ENCODE measurements at regions not wholly inside any gene's neighbourhood (a gene's known extent, or its start where the extent isn't known, plus 50 kb on each side); places are given as distances from the start of the nearest gene placed in this dataset.
"Not testable (repeated sequence)": the region's sequence is repeated elsewhere in the genome, so short reads cannot be mapped to it uniquely, and the experiment has no call there.

DNA sequence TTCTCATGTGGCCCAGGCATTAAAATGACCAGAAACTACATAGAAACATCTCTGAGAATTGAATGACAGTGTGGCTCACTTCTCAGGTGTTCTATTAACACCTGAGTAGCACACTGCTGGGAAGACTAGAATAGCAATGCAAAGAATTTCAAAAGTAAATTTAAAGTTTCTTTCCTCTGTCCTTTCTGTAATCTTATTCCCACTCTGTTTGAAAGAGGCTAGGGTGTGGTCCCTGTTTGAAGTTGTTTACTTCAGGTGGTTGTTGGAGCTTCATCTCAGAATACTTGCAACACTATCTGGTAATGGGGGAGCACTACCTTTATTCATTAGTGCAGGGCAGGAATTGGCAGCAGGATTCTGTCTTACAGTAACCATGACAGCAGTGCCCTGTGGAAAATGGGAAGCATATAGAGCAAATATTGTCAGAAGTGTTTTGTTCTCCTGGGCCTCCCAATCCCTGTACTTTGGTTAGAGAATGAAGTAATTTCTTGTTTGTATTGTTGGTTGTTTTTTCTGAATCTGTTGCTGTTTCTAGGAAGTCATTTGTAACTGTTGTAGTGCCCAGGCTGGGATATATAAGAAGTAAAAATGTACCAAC lies 1210.2 kb upstream of the ATXN8OS start:
- ChIA-PET CTCF (no interaction called here), POLR2A (no interaction called here)
- H3K4me1 ChIP-seq (ENCODE audit: control insufficient read depth, insufficient read depth, low read length) = no peaks in the 10 kb centered on the region
- no peaks in the 10 kb centered on the region for H3K9me3 ChIP-seq (ENCODE audit: control insufficient read depth, insufficient read depth, low read depth, low read length)
- no peak for DNase-seq (ENCODE audit: low read depth, low spot score)
- no TSS peak for BruUV-seq (replicated peaks)
- H3K27me3 ChIP-seq (ENCODE audit: control insufficient read depth, insufficient read depth, low read length) = no peaks in the 10 kb centered on the region
- ATAC-seq = no peak
- no peak overlapping the region for H3K4me3 ChIP-seq (ENCODE audit: low read depth in 2 of 2, low read length in 2 of 2)
- no peak overlapping the region for H3K27ac ChIP-seq (ENCODE audit: low read length)
- intact Hi-C loops (cut with micrococcal nuclease; ENCODE audit: unreplicated experiment) = no loop called here
- TF ChIP-seq, protein P1, sequence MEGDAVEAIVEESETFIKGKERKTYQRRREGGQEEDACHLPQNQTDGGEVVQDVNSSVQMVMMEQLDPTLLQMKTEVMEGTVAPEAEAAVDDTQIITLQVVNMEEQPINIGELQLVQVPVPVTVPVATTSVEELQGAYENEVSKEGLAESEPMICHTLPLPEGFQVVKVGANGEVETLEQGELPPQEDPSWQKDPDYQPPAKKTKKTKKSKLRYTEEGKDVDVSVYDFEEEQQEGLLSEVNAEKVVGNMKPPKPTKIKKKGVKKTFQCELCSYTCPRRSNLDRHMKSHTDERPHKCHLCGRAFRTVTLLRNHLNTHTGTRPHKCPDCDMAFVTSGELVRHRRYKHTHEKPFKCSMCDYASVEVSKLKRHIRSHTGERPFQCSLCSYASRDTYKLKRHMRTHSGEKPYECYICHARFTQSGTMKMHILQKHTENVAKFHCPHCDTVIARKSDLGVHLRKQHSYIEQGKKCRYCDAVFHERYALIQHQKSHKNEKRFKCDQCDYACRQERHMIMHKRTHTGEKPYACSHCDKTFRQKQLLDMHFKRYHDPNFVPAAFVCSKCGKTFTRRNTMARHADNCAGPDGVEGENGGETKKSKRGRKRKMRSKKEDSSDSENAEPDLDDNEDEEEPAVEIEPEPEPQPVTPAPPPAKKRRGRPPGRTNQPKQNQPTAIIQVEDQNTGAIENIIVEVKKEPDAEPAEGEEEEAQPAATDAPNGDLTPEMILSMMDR (IDR thresholded peaks at IDR 0.05) = no peak
- no peak for TF ChIP-seq REST (IDR thresholded peaks at IDR 0.05; ENCODE audit: insufficient read depth in 1 of 2, low read depth in 2 of 2, low read length in 1 of 2)
- no peak for TF ChIP-seq SIN3A (IDR thresholded peaks at IDR 0.05; ENCODE audit: borderline replicate concordance, insufficient read depth, low read depth, low read length)
- no peak for TF ChIP-seq POLR2AphosphoS5 (IDR thresholded peaks at IDR 0.05; ENCODE audit: low read depth, low read length)
- no peak for TF ChIP-seq TCF7L2 (IDR thresholded peaks at IDR 0.05; ENCODE audit: low read depth, low read length)
- in situ Hi-C loops (cut with HindIII; ENCODE audit: low pct_unique_long_range_greater_than_20kb, low sequenced_read_pairs) = no loop called here
- H3K36me3 ChIP-seq (ENCODE audit: control insufficient read depth, insufficient read depth, low read length) = no peaks in the 10 kb centered on the region

DNA sequence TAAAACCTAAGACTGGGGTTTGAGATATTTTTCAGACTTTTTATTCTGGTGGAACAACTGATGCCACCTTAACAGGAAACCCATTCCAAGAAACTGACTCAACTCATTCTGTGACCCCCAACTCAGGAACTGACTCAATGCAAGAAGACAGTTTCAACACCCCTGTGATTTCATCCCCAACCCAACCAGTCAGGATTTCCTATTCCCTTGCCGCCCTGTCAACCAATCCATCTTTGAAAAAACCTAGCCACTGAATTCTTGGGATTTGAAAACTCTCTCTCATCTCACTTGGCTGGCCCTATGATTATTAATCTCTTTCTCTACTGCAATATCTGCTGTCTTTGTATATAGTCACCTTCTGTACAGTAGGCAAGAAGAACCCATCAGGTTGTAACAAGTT lies 1211.9 kb upstream of the ATXN8OS start:
- ATAC-seq = no peak
- ChIA-PET CTCF (no interaction called here), POLR2A (no interaction called here)
- in situ Hi-C loops (cut with HindIII; ENCODE audit: low pct_unique_long_range_greater_than_20kb, low sequenced_read_pairs) = no loop called here
- Histone ChIP-seq H3K27me3 (ENCODE audit: control insufficient read depth, insufficient read depth, low read length) (no peaks in the 10 kb centered on the region), H3K4me1 (ENCODE audit: control insufficient read depth, insufficient read depth, low read length) (no peaks in the 10 kb centered on the region), H3K4me3 (ENCODE audit: low read depth in 2 of 2, low read length in 2 of 2) (no peak overlapping the region), H3K9me3 (ENCODE audit: control insufficient read depth, insufficient read depth, low read depth, low read length) (no peaks in the 10 kb centered on the region), H3K27ac (ENCODE audit: low read length) (no peak overlapping the region), H3K36me3 (ENCODE audit: control insufficient read depth, insufficient read depth, low read length) (no peaks in the 10 kb centered on the region)
- intact Hi-C loops (cut with micrococcal nuclease; ENCODE audit: unreplicated experiment) = no loop called here
- no TSS peak for BruUV-seq (replicated peaks)
- no peak for DNase-seq (ENCODE audit: low read depth, low spot score)
- TF ChIP-seq SIN3A (IDR thresholded peaks at IDR 0.05; ENCODE audit: borderline replicate concordance, insufficient read depth, low read depth, low read length) (no peak), TCF7L2 (IDR thresholded peaks at IDR 0.05; ENCODE audit: low read depth, low read length) (no peak), REST (IDR thresholded peaks at IDR 0.05; ENCODE audit: insufficient read depth in 1 of 2, low read depth in 2 of 2, low read length in 1 of 2) (no peak), POLR2AphosphoS5 (IDR thresholded peaks at IDR 0.05; ENCODE audit: low read depth, low read length) (no peak)
- TF ChIP-seq, protein P1 (IDR thresholded peaks at IDR 0.05) = no peak

DNA sequence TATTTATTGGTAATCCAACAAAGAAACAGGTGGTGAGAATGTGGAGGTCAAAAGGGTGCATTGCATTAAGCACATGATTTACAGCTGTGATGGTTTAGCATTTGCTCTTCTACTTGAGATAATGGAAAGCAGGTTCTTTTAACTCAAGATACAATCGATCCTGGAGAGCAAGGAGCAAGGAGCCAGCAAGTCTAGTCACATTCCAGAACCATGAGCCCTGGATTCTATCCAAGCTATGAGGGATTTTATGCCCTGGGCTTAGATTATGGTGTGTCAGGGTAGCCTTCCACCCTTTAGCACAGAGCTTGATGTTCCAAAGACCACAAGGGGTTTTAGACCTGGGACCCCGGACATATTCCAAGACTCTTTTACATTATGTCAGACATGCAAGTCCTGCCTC lies 1213.9 kb upstream of the ATXN8OS start:
- DNase-seq (ENCODE audit: low read depth, low spot score); intact Hi-C loops (cut with micrococcal nuclease; ENCODE audit: unreplicated experiment): not testable (repeated sequence)

DNA sequence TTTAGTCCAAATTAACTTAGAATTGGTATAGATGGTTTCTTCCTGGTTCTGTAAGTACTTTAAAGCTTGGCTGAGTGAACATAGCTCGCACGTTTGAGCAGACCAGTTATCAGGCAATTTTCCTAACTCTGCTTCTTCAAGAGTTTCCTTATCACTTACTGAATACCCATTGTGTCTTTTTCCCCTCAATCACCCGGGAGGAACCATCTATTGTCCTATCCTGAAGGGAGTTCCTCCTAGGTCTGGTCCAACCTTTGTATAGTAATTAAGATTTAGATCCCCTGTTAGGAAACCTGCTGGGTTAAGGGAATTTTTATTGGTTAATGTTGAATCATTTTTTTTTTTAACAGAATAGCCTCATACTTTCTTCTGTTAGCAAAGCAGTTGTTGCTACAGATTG lies 1215.0 kb upstream of the ATXN8OS start:
- H3K36me3 ChIP-seq (ENCODE audit: control insufficient read depth, insufficient read depth, low read length); intact Hi-C loops (cut with micrococcal nuclease; ENCODE audit: unreplicated experiment); H3K4me1 ChIP-seq (ENCODE audit: control insufficient read depth, insufficient read depth, low read length); BruUV-seq (replicated peaks); H3K27me3 ChIP-seq (ENCODE audit: control insufficient read depth, insufficient read depth, low read length); in situ Hi-C loops (cut with HindIII; ENCODE audit: low pct_unique_long_range_greater_than_20kb, low sequenced_read_pairs); DNase-seq (ENCODE audit: low read depth, low spot score); CTCF ChIA-PET; ATAC-seq; POLR2A ChIA-PET; H3K9me3 ChIP-seq (ENCODE audit: control insufficient read depth, insufficient read depth, low read depth, low read length); H3K4me3 ChIP-seq (ENCODE audit: low read depth in 2 of 2, low read length in 2 of 2); H3K27ac ChIP-seq (ENCODE audit: low read length): not testable (repeated sequence)

More for the DNA sequence above, 1213.9 kb upstream of the ATXN8OS start:
- H3K36me3 ChIP-seq (ENCODE audit: control insufficient read depth, insufficient read depth, low read length); H3K9me3 ChIP-seq (ENCODE audit: control insufficient read depth, insufficient read depth, low read depth, low read length); in situ Hi-C loops (cut with HindIII; ENCODE audit: low pct_unique_long_range_greater_than_20kb, low sequenced_read_pairs); H3K4me1 ChIP-seq (ENCODE audit: control insufficient read depth, insufficient read depth, low read length); ATAC-seq; CTCF ChIA-PET; POLR2A ChIA-PET; H3K4me3 ChIP-seq (ENCODE audit: low read depth in 2 of 2, low read length in 2 of 2); H3K27ac ChIP-seq (ENCODE audit: low read length); H3K27me3 ChIP-seq (ENCODE audit: control insufficient read depth, insufficient read depth, low read length); BruUV-seq (replicated peaks): not testable (repeated sequence)
